DOHH2 (cell line): ENCODE measurements at regions not wholly inside any gene's neighbourhood (a gene's known extent, or its start where the extent isn't known, plus 50 kb on each side); places are given as distances from the start of the nearest gene placed in this dataset.

Experiments used
- H3F3A ChIP-seq: fragments of 200-600 bp; sonication (generic), shearing (Covaris generic); 2 replicates; pipeline ENCODE4 v1.6.0; 2016; ENCODE audit warnings: antibody characterized with exemption, mild to moderate bottlenecking; ENCODE audit not compliant: control insufficient read depth, insufficient read depth
- H3K27ac ChIP-seq: fragments of 200-600 bp; sonication (generic); 2 replicates; pipeline ENCODE4 v1.5.1; 2014; ENCODE audit warnings: low read depth, mild to moderate bottlenecking, low read length, moderate library complexity
- H3K27me3 ChIP-seq: fragments of 200-600 bp; sonication (generic); 2 replicates; pipeline ENCODE4 v1.6.1; 2014; ENCODE audit warnings: mild to moderate bottlenecking, low read length, mixed read lengths; ENCODE audit not compliant: control insufficient read depth
- H3K36me3 ChIP-seq: fragments of 200-600 bp; sonication (generic); 2 replicates; pipeline ENCODE4 v1.6.1; 2014; ENCODE audit warnings: mild to moderate bottlenecking, low read length, moderate library complexity, mixed read lengths; ENCODE audit not compliant: control insufficient read depth
- H3K4me1 ChIP-seq: fragments of 200-600 bp; sonication (generic); 2 replicates; pipeline ENCODE4 v1.6.1; 2014; ENCODE audit warnings: mild to moderate bottlenecking, low read length, mixed read lengths; ENCODE audit not compliant: control insufficient read depth
- H3K4me2 ChIP-seq: fragments of 200-600 bp; sonication (generic); 2 replicates; pipeline ENCODE4 v1.6.0; 2014; ENCODE audit warnings: mild to moderate bottlenecking, low read length, moderate library complexity
- H3K4me3 ChIP-seq: fragments of 200-600 bp; sonication (generic); 2 replicates; pipeline ENCODE4 v1.5.1; 2014; ENCODE audit warnings: mild to moderate bottlenecking, low read length, mixed read lengths
- H3K79me2 ChIP-seq: fragments of 200-600 bp; sonication (generic); 2 replicates; pipeline ENCODE4 v1.6.1; 2014; ENCODE audit warnings: mild to moderate bottlenecking, low read length, mixed read lengths; ENCODE audit not compliant: control insufficient read depth
- H3K9me2 ChIP-seq: fragments of 200-600 bp; sonication (generic); replicated peaks from 2 replicates; pipeline ENCODE4 v1.6.1; 2014; ENCODE audit warnings: mild to moderate bottlenecking, low read length, mixed read lengths; ENCODE audit not compliant: control insufficient read depth
- H3K9me3 ChIP-seq: fragments of 200-600 bp; sonication (generic); 2 replicates; pipeline ENCODE4 v1.6.1; 2014; ENCODE audit warnings: antibody characterized with exemption, low read length, mixed read lengths; ENCODE audit not compliant: control insufficient read depth, insufficient read depth
- H4K20me1 ChIP-seq: fragments of 200-600 bp; sonication (generic); 2 replicates; pipeline ENCODE4 v1.6.0; 2014; ENCODE audit warnings: low read depth, mild to moderate bottlenecking, antibody characterized with exemption, low read length, moderate library complexity; ENCODE audit not compliant: control insufficient read depth, insufficient read depth
- EZH2phosphoT487 ChIP-seq: fragments of 200-600 bp; sonication (generic); IDR thresholded peaks from 2 replicates; pipeline ENCODE4 v1.6.1; 2017; ENCODE audit warnings: borderline replicate concordance, mild to moderate bottlenecking, antibody characterized with exemption, low read length, moderate library complexity, mixed read lengths
- TF ChIP-seq, protein P1 (sequence below): fragments of 200-600 bp; sonication (generic); IDR thresholded peaks from one replicate; pipeline ENCODE4 v1.5.1; 2014; ENCODE audit warnings: antibody characterized with exemption, mild to moderate bottlenecking, low read depth, low read length; ENCODE audit not compliant: poor library complexity, severe bottlenecking

DNA sequence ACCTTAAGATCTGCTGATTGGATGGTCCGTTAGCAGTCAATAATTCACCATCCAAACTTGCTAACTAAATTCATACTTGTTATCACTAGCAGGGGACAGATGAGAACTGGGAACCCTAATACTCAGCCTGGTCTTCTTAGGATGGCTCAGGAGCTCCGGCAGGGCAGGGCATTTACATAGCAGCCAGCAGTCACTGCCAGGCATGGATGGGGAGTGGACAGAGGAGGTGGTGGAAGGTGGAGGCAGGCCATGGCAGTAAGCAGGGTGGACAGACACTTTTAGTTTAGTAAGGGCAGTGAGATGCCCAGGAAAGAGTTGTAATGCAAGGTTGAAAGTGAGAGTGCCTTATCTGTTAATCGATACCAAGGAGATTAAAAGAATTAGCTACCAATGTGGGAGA, 392.2 kb upstream of the CHST9 start:
- H3K9me2 ChIP-seq: no peaks in the 10 kb centered on the region
- no peaks in the 10 kb centered on the region for H4K20me1 ChIP-seq
- no peak overlapping the region for H3K4me2 ChIP-seq
- no peaks in the 10 kb centered on the region for H3K4me1 ChIP-seq
- TF ChIP-seq EZH2phosphoT487: no peak
- TF ChIP-seq, protein P1, sequence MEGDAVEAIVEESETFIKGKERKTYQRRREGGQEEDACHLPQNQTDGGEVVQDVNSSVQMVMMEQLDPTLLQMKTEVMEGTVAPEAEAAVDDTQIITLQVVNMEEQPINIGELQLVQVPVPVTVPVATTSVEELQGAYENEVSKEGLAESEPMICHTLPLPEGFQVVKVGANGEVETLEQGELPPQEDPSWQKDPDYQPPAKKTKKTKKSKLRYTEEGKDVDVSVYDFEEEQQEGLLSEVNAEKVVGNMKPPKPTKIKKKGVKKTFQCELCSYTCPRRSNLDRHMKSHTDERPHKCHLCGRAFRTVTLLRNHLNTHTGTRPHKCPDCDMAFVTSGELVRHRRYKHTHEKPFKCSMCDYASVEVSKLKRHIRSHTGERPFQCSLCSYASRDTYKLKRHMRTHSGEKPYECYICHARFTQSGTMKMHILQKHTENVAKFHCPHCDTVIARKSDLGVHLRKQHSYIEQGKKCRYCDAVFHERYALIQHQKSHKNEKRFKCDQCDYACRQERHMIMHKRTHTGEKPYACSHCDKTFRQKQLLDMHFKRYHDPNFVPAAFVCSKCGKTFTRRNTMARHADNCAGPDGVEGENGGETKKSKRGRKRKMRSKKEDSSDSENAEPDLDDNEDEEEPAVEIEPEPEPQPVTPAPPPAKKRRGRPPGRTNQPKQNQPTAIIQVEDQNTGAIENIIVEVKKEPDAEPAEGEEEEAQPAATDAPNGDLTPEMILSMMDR: no peak
- no peaks in the 10 kb centered on the region for H3F3A ChIP-seq
- no peak overlapping the region for H3K27ac ChIP-seq
- no peak overlapping the region for H3K4me3 ChIP-seq
- H3K9me3 ChIP-seq: no peaks in the 10 kb centered on the region
- H3K79me2 ChIP-seq: no peaks in the 10 kb centered on the region
- H3K36me3 ChIP-seq: no peaks in the 10 kb centered on the region
- H3K27me3 ChIP-seq: no peaks in the 10 kb centered on the region

DNA sequence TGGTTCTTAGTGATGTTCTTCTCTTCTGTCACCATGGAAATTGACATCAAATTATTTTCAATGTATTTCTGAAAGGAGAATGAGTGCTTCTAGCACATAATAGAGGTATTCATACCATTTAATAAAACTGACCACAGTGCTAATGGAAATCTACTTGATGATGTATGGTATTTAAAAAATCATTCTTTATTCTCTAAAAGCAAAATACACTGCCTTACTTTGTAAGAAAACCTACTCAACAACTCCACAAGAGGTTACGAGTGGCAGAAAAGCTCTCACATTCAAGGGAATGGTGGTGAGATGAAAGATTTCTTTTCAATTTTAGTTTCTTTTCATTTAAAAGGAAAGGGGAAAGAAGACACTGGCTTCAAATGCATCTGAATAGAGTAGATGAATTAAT, 382.3 kb upstream of the CHST9 start:
- Histone ChIP-seq H3K27ac (no peak overlapping the region), H3K36me3 (no peaks in the 10 kb centered on the region), H4K20me1 (no peaks in the 10 kb centered on the region), H3K4me3 (no peak overlapping the region), H3F3A (no peaks in the 10 kb centered on the region), H3K27me3 (no peaks in the 10 kb centered on the region), H3K79me2 (no peaks in the 10 kb centered on the region), H3K9me3 (no peaks in the 10 kb centered on the region), H3K4me1 (no peaks in the 10 kb centered on the region), H3K9me2 (no peaks in the 10 kb centered on the region), H3K4me2 (no peak overlapping the region)
- no peak for TF ChIP-seq EZH2phosphoT487
- TF ChIP-seq, protein P1: no peak

DNA sequence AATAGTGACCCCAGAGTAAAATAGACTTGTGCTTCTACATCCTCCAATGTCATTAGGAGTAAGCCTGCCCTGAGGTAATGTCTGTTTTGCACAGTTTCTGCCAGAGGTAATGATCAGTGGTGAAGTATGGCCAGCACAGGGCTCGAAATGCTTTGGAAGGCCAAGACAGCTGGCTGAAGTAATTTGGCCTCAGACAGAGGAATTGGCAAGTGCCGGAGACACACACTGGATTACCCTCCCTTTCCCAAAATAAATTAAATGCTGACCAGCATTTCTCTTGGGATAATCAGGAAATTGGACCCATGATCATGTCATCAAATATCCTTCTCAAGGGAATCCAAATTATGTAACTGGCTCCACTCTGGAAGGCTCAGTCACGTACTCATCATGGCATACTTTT, 379.0 kb upstream of the CHST9 start:
- no peaks in the 10 kb centered on the region for H4K20me1 ChIP-seq
- TF ChIP-seq EZH2phosphoT487: no peak
- H3K27ac ChIP-seq: no peak overlapping the region
- H3K27me3 ChIP-seq: no peaks in the 10 kb centered on the region
- no peak overlapping the region for H3K4me2 ChIP-seq
- H3K36me3 ChIP-seq: no peaks in the 10 kb centered on the region
- no peaks in the 10 kb centered on the region for H3K79me2 ChIP-seq
- H3K9me3 ChIP-seq: no peaks in the 10 kb centered on the region
- no peak overlapping the region for H3K4me3 ChIP-seq
- H3K4me1 ChIP-seq: no peaks in the 10 kb centered on the region
- H3F3A ChIP-seq: no peaks in the 10 kb centered on the region
- H3K9me2 ChIP-seq: no peaks in the 10 kb centered on the region

DNA sequence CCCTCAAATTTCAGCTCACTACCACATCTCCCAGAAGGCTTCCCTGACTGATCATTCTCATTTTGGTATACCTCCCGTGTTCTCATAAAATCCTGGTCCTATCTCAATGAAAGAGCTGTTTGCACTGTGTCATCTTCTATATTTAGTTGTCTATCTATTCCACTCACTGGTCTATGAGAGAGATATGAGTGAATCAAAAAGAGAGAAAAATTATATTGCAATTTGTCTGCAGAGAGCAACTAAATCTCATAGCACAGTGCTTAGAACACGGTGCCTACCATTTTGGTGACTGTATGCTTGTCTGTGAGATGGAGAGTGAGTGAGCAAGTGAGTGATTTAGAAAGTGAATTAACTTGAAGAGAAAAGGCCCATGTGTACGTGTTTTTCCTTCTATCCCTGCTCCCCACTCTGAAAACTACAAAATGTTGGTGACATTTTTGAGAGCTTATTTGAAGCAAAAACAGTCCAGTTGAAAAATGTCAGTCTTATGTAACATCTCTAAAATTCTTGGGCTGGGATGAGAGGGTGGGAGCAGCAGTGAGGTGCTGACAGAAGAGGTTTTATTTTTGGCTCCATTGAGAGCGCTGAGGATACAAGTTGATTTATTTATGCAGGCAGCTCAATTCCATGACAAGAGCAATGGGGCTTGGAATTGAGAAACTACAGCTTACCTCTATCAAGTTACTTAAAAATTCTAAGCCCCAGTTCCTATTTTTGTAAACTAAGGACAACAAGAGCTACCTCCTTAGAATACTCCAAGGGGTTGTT, 373.5 kb upstream of the CHST9 start:
- Histone ChIP-seq H3K27ac (no peak overlapping the region), H4K20me1 (no peaks in the 10 kb centered on the region), H3K27me3 (no peaks in the 10 kb centered on the region), H3K79me2 (no peaks in the 10 kb centered on the region), H3K36me3 (no peaks in the 10 kb centered on the region), H3K4me1 (no peaks in the 10 kb centered on the region), H3K4me2 (no peak overlapping the region), H3K9me3 (no peaks in the 10 kb centered on the region), H3K9me2 (no peaks in the 10 kb centered on the region), H3F3A (no peaks in the 10 kb centered on the region), H3K4me3 (no peak overlapping the region)
- TF ChIP-seq EZH2phosphoT487: no peak
- TF ChIP-seq, protein P1: no peak
